ENCODE measurements at regions not wholly inside any gene's neighbourhood (a gene's known extent, or its start where the extent isn't known, plus 50 kb on each side); places are given as distances from the start of the nearest gene placed in this dataset.
"Not testable (repeated sequence)": the region's sequence is repeated elsewhere in the genome, so short reads cannot be mapped to it uniquely, and the experiment has no call there.

DNA sequence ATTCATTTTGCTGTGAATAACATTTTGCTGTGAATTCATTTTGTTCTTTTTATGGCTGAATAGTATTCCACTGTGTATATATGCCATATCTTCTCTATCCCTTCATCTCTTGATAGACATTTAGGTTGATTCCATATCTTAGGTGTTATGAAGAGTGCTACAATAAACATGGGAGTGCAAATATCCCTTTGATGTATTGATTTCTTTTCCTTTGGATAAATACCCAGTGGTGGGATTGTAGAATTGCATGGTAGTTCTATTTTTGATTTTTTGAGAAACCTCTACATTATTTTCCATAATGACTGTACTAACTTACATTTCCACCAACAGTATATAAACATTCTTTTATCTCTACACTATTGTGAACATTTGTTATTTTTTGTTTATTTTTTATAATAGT, 555.9 kb downstream of the PDHA2 start:
- H3K27ac Mint-ChIP-seq = no peak overlapping the region

GRCh38 chr4:96406742-96407141, 566.8 kb downstream of the PDHA2 start:
- TF ChIP-seq CTCF (IDR thresholded peaks at IDR 0.05) = no peak
- Mint-ChIP-seq H3K27ac (no peak overlapping the region), H3K9me3 (peaks cover 8% of the 10 kb centered on the region), H3K4me1 (ENCODE audit: low read depth) (no peaks in the 10 kb centered on the region), H3K36me3 (ENCODE audit: low read depth) (no peaks in the 10 kb centered on the region), H3K27me3 (ENCODE audit: insufficient read depth) (no peaks in the 10 kb centered on the region), H3K4me3 (no peak overlapping the region)
- no peak for DNase-seq

More for the DNA sequence above, 555.9 kb downstream of the PDHA2 start:
- Mint-ChIP-seq H3K4me3 (no peak overlapping the region), H3K36me3 (ENCODE audit: low read depth) (no peaks in the 10 kb centered on the region), H3K9me3 (peaks cover 15% of the 10 kb centered on the region), H3K27me3 (ENCODE audit: insufficient read depth) (no peaks in the 10 kb centered on the region), H3K4me1 (ENCODE audit: low read depth) (no peaks in the 10 kb centered on the region)
- 0 out of 2 replicates have a peak, but pooled peaks have one; percentile 12 for TF ChIP-seq CTCF (IDR thresholded peaks at IDR 0.05)
- DNase-seq = no peak

- no peak overlapping the region for H3K27ac Mint-ChIP-seq
These were observed 567.3 kb downstream of the PDHA2 start for GRCh38 chr4:96407225-96407624.

GRCh38 chr4:96407738-96408463, 568.0 kb downstream of the PDHA2 start:
- no peaks in the 10 kb centered on the region for H3K36me3 Mint-ChIP-seq (ENCODE audit: low read depth)
- DNase-seq = no peak
- H3K4me1 Mint-ChIP-seq (ENCODE audit: low read depth) = no peaks in the 10 kb centered on the region
- H3K9me3 Mint-ChIP-seq = peaks cover 8% of the 10 kb centered on the region
- no peak overlapping the region for H3K4me3 Mint-ChIP-seq
- H3K27ac Mint-ChIP-seq = no peak overlapping the region
- H3K27me3 Mint-ChIP-seq (ENCODE audit: insufficient read depth) = no peaks in the 10 kb centered on the region
- no peak for TF ChIP-seq CTCF (IDR thresholded peaks at IDR 0.05)

More at GRCh38 chr4:96407225-96407624, 567.3 kb downstream of the PDHA2 start:
- no peak for DNase-seq
- Mint-ChIP-seq H3K4me3 (no peak overlapping the region), H3K4me1 (ENCODE audit: low read depth) (no peaks in the 10 kb centered on the region), H3K27me3 (ENCODE audit: insufficient read depth) (no peaks in the 10 kb centered on the region), H3K9me3 (peaks cover 8% of the 10 kb centered on the region), H3K36me3 (ENCODE audit: low read depth) (no peaks in the 10 kb centered on the region)
- TF ChIP-seq CTCF (IDR thresholded peaks at IDR 0.05) = no peak

GRCh38 chr4:96414853-96415252, 575.0 kb downstream of the PDHA2 start:
- not testable (repeated sequence) for H3K27me3 Mint-ChIP-seq (ENCODE audit: insufficient read depth)
- H3K9me3 Mint-ChIP-seq = peaks cover 10% of the 10 kb centered on the region; the same call in 1 of the 2 replicates

GRCh38 chr4:96429657-96430056, 589.8 kb downstream of the PDHA2 start:
- Mint-ChIP-seq H3K4me3 (no peak overlapping the region), H3K4me1 (ENCODE audit: low read depth) (no peaks in the 10 kb centered on the region), H3K27me3 (ENCODE audit: insufficient read depth) (no peaks in the 10 kb centered on the region), H3K36me3 (ENCODE audit: low read depth) (no peaks in the 10 kb centered on the region), H3K9me3 (peaks cover 12% of the 10 kb centered on the region), H3K27ac (no peak overlapping the region)
- no peak for TF ChIP-seq CTCF (IDR thresholded peaks at IDR 0.05)
- no peak for DNase-seq

More at GRCh38 chr4:96414853-96415252, 575.0 kb downstream of the PDHA2 start:
- not testable (repeated sequence) for H3K27ac Mint-ChIP-seq; H3K4me3 Mint-ChIP-seq; H3K4me1 Mint-ChIP-seq (ENCODE audit: low read depth); DNase-seq; H3K36me3 Mint-ChIP-seq (ENCODE audit: low read depth)
